GM23338 (cell line): ENCODE measurements at regions not wholly inside any gene's neighbourhood (a gene's known extent, or its start where the extent isn't known, plus 50 kb on each side); places are given as distances from the start of the nearest gene placed in this dataset.

ENCODE experiments used
- CTCF ChIP-seq, 2 experiments: fragments of 200-600 bp in 1 of 2; sonication (generic) in 1 of 2; conservative IDR thresholded peaks; 2 replicates each; pipeline versions ENCODE4 v1.5.1 to v1.6.1; 2016 to 2017; ENCODE audit warnings: antibody characterized with exemption in 2 of 2, low read depth in 2 of 2, mild to moderate bottlenecking in 2 of 2, moderate library complexity in 1 of 2
- EZH2 ChIP-seq: fragments of 200-600 bp; sonication (generic); IDR thresholded peaks from one replicate; pipeline ENCODE4 v1.8.0; 2017; ENCODE audit warnings: antibody characterized with exemption, mild to moderate bottlenecking, low read depth; ENCODE audit not compliant: unreplicated experiment
- EZH2phosphoT487 ChIP-seq: fragments of 200-600 bp; sonication (generic); IDR thresholded peaks from one replicate; pipeline ENCODE4 v1.8.1; 2018; ENCODE audit warnings: antibody characterized with exemption; ENCODE audit not compliant: unreplicated experiment
- POLR2AphosphoS5 ChIP-seq: IDR thresholded peaks from 2 replicates; pipeline ENCODE4 v1.6.1; 2016; ENCODE audit warnings: antibody characterized with exemption, low read depth
- ZNF462 ChIP-seq: fragments of 250-450 bp; sonication (Bioruptor Pico); IDR thresholded peaks from 2 replicates; pipeline ENCODE4 v1.5.0; 2020; ENCODE audit warnings: mild to moderate bottlenecking, moderate library complexity

GRCh38 chr15:57857871-57858270 lies 151.4 kb downstream of the POLR2M start:
- TF ChIP-seq CTCF (conservative IDR thresholded peaks at IDR 0.05; ENCODE audit: low read depth in 2 of 2) = no peak
- no peak for TF ChIP-seq EZH2phosphoT487
- TF ChIP-seq ZNF462 (CRISPR knock-in tag) = no peak
- no peak for TF ChIP-seq EZH2
- no peak for TF ChIP-seq POLR2AphosphoS5
